ENCODE measurements at regions not wholly inside any gene's neighbourhood (a gene's known extent, or its start where the extent isn't known, plus 50 kb on each side); places are given as distances from the start of the nearest gene placed in this dataset.

DNA sequence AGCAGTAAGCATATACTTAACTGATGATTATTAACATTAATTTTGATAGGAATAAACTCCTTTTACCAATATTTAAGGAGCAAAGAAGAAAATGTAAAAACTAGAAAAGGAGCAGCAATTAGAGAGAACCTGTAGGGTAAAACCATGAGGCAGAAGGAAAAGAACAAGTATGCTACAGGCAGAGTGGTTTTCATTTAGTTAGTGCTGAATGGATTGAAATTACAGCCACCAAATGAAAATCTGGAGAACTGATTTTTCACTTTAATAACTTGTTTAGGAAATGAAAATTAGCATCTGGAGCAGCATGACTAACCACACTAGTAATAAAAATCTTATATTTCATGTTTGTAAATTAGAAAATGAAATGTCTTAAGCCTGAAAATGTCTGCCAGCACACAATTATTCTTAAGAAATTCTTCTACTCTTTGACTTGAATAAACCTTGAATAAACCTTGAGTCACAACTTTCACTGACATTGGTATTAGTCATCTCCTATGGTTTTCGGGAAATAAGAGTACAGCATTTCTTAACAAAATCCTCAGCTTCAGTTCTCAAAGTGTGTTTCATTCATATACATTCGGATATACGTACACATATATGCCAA lies 1504.9 kb upstream of the C9orf72 start:
- TF ChIP-seq, protein P1, sequence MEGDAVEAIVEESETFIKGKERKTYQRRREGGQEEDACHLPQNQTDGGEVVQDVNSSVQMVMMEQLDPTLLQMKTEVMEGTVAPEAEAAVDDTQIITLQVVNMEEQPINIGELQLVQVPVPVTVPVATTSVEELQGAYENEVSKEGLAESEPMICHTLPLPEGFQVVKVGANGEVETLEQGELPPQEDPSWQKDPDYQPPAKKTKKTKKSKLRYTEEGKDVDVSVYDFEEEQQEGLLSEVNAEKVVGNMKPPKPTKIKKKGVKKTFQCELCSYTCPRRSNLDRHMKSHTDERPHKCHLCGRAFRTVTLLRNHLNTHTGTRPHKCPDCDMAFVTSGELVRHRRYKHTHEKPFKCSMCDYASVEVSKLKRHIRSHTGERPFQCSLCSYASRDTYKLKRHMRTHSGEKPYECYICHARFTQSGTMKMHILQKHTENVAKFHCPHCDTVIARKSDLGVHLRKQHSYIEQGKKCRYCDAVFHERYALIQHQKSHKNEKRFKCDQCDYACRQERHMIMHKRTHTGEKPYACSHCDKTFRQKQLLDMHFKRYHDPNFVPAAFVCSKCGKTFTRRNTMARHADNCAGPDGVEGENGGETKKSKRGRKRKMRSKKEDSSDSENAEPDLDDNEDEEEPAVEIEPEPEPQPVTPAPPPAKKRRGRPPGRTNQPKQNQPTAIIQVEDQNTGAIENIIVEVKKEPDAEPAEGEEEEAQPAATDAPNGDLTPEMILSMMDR (IDR thresholded peaks at IDR 0.05; ENCODE audit: low read depth, low read length) = no peak
- no peak for TF ChIP-seq EZH2phosphoT487 (IDR thresholded peaks at IDR 0.05; ENCODE audit: low read depth)
